HG03039 (cell line): ENCODE measurements at regions not wholly inside any gene's neighbourhood (a gene's known extent, or its start where the extent isn't known, plus 50 kb on each side); places are given as distances from the start of the nearest gene placed in this dataset.
A peak's percentile ranks its signal among the peaks of the same experiment; 100 is the strongest.

ENCODE experiments used
- ATAC-seq: cut with Tn5 transposase; IDR thresholded peaks from one replicate; pipeline ENCODE4 v1.9.1; 2021; ENCODE audit warnings: mild to moderate bottlenecking, moderate library complexity; ENCODE audit not compliant: unreplicated experiment

GRCh38 chr9:86545090-86545489 lies 190.9 kb upstream of the TUT7 start:
- ATAC-seq: no peak

GRCh38 chr9:86541014-86541570 lies 186.9 kb upstream of the TUT7 start:
- ATAC-seq: no peak

- no peak for ATAC-seq
Observed at GRCh38 chr9:86535406-86535915, 181.3 kb upstream of the TUT7 start.

GRCh38 chr9:86534572-86535258 lies 180.5 kb upstream of the TUT7 start:
- no peak for ATAC-seq

GRCh38 chr9:86531971-86532640 lies 177.9 kb upstream of the TUT7 start:
- no peak for ATAC-seq

GRCh38 chr9:86531273-86531970 lies 177.2 kb upstream of the TUT7 start:
- no peak for ATAC-seq

- ATAC-seq: no peak
Observed at GRCh38 chr9:86529496-86530275, 175.5 kb upstream of the TUT7 start.

- no peak for ATAC-seq
Observed at GRCh38 chr9:86526021-86526420, 171.8 kb upstream of the TUT7 start.

GRCh38 chr9:86525182-86525581 lies 171.0 kb upstream of the TUT7 start:
- no peak for ATAC-seq

- ATAC-seq: no peak
Observed at GRCh38 chr9:86521977-86522376, 167.8 kb upstream of the TUT7 start.

- no peak for ATAC-seq
Observed at GRCh38 chr9:86521322-86521721, 167.1 kb upstream of the TUT7 start.

- ATAC-seq: no peak
Observed at GRCh38 chr9:86519066-86519615, 164.9 kb upstream of the TUT7 start.

- ATAC-seq: no peak
Observed at GRCh38 chr9:86517475-86517874, 163.3 kb upstream of the TUT7 start.

- no peak for ATAC-seq
Observed at GRCh38 chr9:86516564-86516963, 162.4 kb upstream of the TUT7 start.

- no peak for ATAC-seq
Observed at GRCh38 chr9:86515221-86515620, 161.0 kb upstream of the TUT7 start.

- ATAC-seq: no peak
Observed at GRCh38 chr9:86513429-86513828, 159.2 kb upstream of the TUT7 start.

- no peak for ATAC-seq
Observed at GRCh38 chr9:86512929-86513328, 158.7 kb upstream of the TUT7 start.

GRCh38 chr9:86511614-86512360 lies 157.6 kb upstream of the TUT7 start:
- ATAC-seq: no peak

- peak; percentile 62 for ATAC-seq
Observed at GRCh38 chr9:86508208-86508903, 154.1 kb upstream of the TUT7 start.
